HG03521 (cell line): ENCODE measurements at regions not wholly inside any gene's neighbourhood (a gene's known extent, or its start where the extent isn't known, plus 50 kb on each side); places are given as distances from the start of the nearest gene placed in this dataset.

Experiments
- ATAC-seq: cut with Tn5 transposase; IDR thresholded peaks from one replicate; pipeline ENCODE4 v1.9.1; 2021; ENCODE audit warnings: mild to moderate bottlenecking, moderate library complexity; ENCODE audit not compliant: unreplicated experiment

DNA sequence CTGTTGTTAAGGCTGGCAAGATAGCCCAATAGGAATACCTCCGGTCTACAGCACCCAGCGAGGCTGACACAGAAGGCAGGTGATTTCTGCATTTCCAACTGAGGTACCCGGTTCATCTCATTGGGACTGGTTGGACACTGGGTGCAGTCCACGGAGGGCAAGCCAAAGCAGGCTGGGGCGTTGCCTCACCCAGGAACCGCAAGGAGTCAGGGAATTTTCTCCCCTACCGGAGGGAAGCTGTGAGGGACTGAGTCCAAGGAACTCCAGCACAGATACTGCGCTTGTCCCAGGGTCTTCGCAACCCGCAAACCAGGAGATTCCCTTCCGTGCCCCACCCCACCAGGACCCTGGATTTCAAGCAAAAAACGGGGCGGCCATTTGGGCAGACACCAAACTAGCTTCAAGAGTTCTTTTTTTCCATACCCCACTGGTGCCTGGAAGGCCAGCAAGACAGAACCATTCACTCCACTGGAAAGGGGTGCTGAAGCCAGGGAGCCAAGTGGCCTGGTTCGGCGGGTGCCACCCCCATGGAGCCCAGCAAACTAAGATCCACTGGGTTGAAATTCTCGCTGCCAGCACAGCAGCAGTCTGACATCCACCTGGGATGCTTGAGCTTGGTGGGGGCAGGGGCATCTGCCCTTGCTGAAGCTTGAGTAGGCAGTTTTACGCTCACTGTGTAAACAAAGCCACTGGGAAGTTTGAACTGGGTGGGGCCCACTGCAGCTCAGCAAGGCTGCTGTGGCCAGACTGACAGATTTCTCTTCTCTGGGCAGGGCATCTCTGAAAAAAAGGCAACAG lies 647.2 kb downstream of the BNC2 start:
- ATAC-seq = no peak

DNA sequence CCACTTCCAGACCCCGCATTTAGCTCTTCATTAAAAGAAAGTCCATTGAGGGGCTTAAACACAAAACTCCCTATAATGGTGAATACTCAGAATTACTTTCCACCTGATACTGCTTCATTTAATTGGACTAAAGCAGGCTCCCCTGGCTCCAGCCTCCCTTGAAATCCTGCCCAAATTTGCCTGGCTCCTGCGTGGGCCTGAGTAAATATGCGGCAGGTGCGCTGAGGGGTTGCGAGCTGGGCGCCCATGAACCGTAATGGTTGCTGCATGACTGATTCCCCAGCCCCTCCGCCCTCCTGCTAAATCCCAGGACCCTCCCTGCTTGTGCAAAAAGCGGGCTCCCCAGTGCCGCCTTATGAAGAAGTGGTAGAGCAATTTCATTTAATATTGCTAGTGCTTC lies 639.7 kb downstream of the BNC2 start:
- ATAC-seq = no peak

DNA sequence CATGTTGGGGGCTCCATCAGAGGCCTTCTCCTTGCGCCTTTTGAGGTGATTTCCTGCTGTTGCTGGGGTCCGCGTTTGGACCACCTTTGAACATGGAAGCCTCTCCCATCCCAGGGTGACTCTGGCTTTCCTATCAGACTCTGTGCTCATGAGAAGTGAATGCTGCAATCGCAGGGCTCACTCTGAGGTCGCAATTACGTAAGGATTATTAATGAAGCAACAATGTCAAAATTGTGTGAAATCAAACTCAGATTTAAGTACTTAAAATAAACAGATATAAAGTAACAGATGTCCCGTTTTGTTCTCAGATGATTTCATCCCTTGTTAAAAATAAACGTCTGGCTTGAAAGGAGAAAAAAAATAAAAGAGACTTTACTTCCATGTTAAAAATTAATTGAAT lies 634.2 kb downstream of the BNC2 start:
- ATAC-seq = no peak

DNA sequence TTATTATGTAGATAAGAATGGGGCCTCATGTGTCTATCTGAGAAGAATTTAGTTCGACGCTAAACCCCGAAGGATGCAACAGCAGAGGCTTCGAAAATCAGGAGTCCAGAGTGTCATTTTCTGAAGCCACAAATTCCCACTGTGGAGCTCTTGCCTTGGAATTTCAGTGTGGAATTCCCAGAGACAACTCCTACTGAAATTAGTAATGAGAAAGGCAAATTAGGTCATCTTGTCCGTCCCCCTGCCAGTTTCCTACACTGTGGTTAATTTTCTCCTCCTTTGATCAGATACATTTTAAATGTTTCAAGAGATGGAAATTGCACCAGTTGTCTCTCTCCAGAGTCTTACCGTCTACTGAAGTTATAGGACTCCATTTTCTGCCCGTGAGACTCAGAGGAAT lies 633.6 kb downstream of the BNC2 start:
- ATAC-seq = no peak

DNA sequence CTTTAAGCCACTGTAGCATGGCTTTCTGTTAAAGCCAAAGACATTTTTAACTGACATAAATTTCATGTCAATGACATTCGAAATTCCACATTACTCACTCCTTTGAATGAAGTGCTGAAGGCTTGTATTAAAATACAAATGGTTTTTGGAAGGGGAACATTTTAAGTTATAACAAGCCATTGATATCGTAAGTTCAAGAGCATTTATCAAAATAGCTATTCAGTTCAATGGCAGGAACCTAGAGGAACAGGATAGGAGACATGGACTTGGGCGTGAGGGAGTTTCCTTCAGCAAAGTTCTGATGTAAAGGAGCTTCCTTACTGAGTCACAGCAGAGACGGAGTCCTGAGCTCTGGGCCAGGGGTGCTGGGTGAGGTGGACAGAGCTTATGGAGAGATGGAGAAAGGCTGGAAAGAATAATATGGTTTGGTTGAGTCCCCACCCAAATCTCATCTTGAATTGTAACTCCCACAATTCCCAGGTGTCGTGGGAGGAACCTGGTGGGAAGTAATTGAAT lies 631.8 kb downstream of the BNC2 start:
- ATAC-seq = no peak

DNA sequence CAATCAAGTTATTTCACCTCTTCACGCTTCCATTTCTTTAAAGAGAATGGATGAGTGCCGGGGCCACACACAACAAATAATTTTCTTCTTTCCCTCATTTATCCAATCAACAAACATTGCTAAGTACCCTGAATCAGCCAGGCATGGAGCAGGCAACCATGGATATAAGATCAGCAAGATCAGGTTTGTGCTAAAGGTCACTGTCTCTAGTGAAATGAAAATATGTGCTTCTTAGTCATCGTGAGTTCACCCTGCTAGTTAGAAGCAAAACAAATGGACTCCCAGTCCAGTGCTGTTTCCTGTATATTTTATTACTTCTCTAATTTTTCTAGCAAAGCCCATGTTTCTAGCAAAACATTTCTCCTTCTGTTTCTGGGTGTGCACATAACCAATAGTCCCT lies 629.2 kb downstream of the BNC2 start:
- ATAC-seq = no peak

DNA sequence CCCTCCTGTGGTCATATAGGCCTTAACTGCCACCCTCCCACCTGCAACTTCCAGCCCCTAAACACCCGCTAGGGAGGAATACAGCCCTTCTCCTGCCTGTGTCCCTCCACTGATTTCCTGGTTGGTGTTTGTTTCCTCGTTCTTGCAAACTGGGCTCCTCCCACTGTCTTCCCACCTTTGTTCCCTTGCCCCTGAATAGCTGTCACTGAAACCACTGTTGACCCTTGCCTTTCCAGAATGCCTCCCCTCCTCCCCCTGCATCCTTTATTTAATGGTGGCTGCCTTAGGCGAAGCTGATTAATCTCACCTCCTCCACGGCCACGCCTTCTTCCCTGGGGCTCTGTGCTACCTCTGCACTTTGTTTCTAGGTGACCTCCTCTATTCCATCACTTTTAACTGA lies 626.7 kb downstream of the BNC2 start:
- ATAC-seq = no peak

DNA sequence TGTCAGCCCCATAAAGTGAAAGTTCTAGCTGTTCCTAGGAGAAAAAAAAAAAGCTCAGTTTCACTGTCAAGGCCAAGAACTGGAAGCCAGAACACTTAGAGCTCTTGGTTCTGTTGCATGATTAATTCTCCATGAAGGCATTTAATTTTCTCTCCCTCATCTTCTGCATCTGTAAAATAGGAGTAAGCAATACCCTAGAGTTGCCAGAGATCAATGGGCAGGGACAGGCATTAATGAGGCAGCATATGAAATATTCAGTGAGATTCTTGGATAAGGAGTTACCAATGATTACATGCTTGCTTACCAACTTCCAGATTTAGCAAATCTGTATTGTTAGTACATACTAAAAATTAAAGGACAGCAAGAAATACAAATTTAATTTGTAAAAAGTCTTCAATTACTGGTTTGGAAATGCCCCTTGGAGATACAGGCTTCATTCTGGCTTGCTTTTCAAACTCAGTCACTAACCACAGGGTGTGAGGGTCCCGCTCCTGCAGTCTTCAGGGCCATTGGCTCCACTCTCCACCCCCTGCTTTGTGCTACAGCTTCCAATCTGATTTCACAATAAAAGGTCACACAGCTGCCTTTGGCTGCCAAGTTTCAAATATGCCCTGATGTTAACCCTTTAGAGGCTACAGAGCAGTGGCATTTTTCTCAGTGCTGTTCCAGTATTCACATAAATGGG lies 624.6 kb downstream of the BNC2 start:
- ATAC-seq = no peak

DNA sequence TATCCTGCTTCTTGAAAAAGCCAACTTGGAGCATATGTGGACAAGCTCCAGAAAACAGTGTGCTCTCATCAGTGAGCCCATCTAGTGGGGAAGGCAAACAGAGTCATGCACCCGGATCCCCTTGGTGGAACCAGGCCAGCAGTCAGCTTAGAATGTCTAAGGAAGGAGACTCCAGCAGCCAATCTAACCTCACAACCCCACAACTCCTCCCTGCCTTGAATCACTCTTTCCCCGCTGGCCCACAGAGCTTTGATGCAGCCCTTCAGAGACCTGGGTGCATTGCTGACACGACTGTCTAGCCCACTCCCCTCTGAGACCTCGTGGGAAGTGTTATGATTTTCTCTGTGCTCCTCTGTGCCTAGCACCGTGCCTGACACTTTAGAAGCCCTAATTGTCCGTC lies 623.7 kb downstream of the BNC2 start:
- no peak for ATAC-seq

DNA sequence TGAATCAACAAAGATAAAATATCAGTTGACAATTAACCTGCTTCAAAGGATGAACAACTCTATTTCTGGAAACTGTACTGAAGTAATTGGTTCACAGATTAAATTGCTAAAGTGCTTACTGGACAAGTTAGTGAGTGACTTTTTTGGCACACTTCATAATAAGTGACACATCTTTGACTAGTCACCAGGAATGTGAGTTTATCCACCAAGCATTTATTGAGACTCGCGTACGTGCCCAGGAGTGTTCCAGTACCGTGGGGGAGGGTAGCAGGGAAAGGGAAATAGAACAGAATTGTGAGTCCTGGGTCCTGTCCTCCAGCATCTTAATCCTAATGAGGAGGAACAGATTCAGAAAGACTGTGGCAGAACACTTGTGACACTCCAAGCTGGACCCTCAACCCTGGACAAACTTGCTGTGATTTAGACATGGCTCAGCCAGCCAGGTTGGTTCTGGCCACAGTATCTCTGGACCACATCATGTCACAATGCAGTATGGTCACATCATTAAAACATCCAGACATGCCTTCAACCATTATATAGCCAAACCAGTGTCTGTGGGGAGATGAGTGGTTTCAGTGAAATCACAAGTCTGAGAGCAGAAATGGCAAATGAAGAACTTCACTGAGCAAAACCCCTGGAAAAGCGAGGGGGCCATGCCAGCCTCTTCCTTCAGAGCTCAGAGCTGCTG lies 623.1 kb downstream of the BNC2 start:
- no peak for ATAC-seq

DNA sequence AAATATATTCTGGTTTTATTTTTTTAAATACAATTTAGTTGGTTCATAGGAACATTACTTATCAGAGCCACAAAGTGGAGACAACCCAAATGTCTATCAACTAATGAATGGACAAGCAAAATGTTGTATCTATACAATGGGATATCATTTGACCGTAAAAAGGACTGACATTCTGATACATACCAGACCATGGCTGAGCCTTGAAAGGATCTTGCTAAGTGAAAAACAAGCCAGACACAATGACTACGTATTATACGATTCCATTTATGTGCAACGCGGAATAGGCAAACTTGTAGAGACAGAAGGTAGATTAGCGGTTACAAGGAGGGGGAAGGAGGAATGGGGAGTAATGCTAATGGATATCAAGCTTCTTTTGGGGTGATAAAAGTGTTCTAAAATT lies 621.6 kb downstream of the BNC2 start:
- no peak for ATAC-seq

DNA sequence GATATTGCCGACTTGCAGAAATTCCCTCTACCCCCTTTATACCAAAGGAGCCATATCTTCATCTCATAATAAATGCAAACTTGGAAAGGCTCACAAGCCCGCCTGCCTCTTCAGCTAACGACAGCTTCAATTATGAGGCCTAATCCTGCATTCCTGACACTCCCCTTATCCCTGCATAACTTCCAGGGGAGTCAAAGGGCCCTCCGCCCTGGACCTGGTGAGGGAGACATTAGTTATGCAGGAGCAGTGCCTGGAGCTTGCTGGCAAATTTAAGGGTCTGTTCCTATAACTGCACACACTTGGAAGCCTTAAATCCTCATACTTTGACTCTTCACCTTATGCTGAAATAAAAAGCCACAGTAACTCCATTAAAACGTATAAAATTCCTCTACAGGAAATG lies 617.9 kb downstream of the BNC2 start:
- ATAC-seq = no peak

DNA sequence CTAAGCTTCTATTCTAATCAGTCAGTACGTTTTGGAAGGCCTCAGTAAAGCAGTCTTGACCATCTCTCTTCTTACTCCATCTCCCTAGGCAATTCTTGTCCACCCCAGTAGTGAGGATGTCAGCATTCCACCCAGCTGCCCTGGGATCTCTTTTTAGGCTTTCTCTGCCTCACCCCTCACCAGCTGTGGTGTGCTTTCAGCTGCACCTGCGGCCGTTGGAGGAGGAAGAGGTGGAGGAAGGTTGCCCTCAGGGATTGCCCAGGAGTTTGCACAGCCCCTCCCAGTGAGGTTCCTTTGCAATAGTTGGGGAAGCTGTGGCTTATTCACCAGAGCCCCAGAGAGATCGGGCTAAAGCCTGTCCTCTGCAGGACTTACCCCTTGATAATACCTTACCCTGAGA lies 615.8 kb downstream of the BNC2 start:
- no peak for ATAC-seq

DNA sequence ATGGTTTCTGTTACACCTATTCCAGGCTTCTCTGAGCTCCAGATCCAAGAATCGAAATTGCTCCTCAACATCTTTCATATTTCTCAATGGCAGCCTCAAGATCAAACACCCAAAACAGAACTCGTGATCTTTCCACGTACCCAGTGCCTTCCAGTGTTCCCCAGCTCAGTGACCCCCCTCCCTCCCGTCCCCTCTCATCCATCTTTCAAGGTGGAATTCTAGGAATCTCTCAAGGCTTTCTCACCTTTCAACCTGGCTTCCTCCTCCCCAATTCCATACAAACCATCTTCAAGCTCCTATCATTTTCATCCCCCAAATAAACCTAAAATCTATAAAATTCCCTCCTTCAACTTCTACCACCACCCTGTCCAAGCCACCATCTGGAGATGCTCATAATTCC lies 615.3 kb downstream of the BNC2 start:
- ATAC-seq = no peak

DNA sequence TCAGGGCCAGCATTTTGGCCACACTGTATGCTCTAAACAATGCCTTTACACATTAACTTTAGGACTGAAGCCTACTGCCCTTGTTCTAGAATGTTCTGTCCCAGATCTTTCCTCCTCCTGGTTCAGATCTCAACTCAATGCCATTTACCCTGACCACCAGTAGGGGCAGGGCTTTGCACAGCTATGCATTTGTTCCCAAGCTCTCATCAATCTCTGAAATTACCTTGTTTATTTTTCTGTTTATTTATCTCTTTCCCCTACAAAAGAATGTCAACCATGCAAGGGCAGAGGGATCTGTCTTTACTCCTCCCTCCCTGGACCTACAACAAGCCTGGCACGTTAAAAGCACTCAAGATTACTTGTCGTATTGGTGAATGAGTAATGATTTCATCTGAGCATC lies 612.9 kb downstream of the BNC2 start:
- ATAC-seq = no peak

DNA sequence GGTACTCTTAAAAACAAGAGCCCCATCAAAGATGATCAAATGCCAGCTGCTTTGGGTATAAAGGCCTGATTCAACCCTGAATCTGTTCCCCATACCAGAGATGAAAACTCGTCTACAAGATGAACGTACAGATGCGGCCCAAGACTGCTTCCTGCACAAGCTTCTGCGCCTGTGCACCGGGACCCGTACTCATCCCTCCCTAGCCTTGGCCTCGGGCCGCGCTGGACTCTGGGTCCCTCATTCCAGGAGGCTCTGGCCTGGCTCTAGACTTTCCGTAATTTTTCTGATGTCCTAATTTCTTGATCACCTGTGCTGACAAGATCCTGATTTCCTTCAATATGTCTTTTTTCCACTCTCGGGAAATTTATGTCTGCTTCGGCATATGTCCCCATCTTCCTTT lies 612.3 kb downstream of the BNC2 start:
- ATAC-seq = no peak

DNA sequence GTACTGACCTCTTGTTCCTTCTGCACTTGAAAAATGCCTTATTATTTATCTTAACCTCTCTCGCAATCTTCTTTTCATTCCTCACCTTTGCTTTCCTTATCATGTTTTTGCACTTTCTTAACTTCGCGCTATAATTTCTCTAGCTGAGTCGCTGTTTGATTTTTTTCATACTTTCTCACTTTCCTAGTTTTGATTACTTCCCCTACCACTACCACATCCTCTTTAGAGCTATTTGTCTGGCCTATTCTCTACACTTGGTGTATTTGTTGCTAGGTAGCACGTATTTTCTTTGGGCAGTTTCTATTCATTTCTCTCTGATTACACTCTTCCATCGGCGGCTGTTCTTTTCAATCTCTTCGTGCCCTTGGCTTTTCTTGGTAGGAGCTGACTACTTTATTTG lies 611.8 kb downstream of the BNC2 start:
- no peak for ATAC-seq

DNA sequence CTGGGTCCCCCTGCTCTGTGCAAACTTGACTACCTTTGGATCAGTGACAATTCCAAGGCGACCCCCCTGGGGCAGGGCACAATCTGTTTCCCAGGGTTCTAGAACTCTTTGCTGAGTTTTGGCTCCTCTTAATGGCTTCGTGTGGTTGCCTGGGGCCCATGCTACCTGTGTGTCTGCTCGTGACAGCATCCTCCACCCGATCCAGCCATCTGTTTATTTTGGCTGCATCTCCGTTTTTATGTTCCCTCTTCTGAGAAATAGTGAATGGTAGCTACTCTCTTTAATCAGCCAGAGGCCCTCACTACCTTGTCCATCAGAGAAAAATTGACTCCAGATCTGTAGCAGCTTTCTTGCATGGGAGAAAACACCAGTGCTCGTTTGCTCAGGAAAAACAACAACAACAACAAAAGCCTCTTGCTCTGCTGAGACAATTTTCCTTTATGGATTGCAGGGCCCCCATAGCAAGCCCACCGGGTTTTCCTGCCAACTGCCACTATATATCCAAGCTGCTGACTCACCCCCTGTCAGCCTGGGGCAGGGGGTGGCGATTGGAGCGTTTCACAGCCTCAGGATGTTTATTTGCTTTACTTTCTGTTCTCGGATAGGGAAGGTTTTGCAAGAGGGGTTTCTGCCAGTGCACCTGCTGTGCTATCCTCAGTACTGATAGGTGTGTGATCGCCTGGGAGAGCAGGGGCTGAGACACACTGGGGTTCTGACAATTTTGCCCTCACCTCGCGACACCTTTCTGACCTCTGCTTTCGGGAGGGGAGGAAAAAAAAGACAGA lies 607.8 kb downstream of the BNC2 start:
- peak; percentile 41 for ATAC-seq

DNA sequence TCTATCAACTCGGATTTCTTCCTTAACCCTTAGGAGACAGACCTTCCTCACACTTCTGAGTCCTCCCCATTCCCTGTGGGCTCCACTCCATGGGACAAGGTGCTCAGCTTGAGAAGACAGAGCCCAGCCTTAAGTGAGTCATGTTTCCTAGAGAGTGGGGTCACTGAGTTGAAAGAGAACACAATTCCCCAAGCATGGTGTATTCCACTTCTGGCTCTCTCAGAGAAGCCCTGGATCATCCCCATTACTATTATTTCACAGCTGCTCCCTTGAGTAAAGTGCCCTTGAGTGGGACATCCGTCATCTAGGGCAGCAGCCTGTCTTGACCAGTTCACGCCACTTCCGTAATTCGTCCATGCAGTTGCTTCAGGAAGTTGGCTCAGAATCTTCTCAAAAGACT lies 604.8 kb downstream of the BNC2 start:
- ATAC-seq = no peak

DNA sequence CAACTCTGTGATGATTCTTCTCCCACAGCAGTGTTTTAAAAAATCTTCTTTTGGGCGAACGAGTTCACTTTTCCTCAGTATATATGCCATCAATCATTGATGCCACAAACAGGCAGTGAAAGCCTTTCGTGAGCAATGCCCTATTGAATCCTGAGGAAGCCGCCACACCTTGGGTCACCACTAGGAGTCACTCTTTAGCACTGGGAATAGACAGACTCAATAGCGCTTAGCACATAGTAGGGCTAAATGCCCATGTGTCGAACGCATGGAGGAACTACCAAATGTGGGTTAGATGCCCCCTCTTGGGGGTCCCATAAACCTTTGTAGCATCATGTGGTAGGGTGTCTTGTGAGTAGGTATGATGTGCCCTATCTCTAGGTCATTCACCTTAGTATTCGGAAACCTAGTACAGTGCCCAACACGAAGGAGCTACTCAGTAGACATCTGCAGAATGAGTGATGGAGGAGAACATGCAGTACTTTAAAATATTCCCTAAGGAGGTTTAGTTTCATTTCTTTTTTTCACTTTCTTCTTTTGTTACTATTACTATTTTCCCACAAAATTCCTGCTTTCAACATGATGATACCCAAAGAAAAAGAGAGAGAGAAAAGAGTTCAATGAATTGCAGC lies 603.7 kb downstream of the BNC2 start:
- no peak for ATAC-seq
